Stomach (tissue), 8 donors: ENCODE measurements at regions not wholly inside any gene's neighbourhood (a gene's known extent, or its start where the extent isn't known, plus 50 kb on each side); places are given as distances from the start of the nearest gene placed in this dataset.

Source experiments
- DNase-seq, 2 donors: peaks; one replicate each; pipeline versions ENCODE4 v3.0.0 to v3.0.0-alpha.2; 2013 to 2019
- H3K27ac ChIP-seq, 5 donors: fragments of 200-600 bp in 4 of 5; sonication (generic) in 4 of 5; one replicate each; pipeline ENCODE4 v1.5.1; 2013 to 2019; ENCODE audit warnings: mild to moderate bottlenecking in 1 of 5, moderate library complexity in 1 of 5
- H3K27me3 ChIP-seq, 3 donors: fragments of 200-600 bp; sonication (generic); one replicate each; pipeline ENCODE4 v1.5.1; 2017 to 2019; ENCODE audit warnings: mixed run types in 1 of 3
- H3K36me3 ChIP-seq, 4 donors: fragments of 200-600 bp; sonication (generic); 1 replicate in 3 of 4; 2 replicates in 1 of 4; pipeline ENCODE4 v1.5.1; 2016 to 2019
- H3K4me1 ChIP-seq, 4 donors: fragments of 200-600 bp; sonication (generic); one replicate each; pipeline ENCODE4 v1.5.1; 2016 to 2019
- H3K4me3 ChIP-seq, 4 donors: fragments of 200-600 bp; sonication (generic) in 3 of 4; one replicate each; pipeline ENCODE4 v1.5.1; 2016 to 2019; ENCODE audit warnings: mild to moderate bottlenecking in 1 of 4
- H3K9me3 ChIP-seq, 4 donors: fragments of 200-600 bp; sonication (generic); one replicate each; pipeline ENCODE4 v1.5.1; 2016 to 2019
- EP300 ChIP-seq: sonication (generic); formaldehyde crosslinking; IDR thresholded peaks from one replicate; pipeline ENCODE4 v1.6.1; 2017; ENCODE audit warnings: antibody characterized with exemption
- POLR2A ChIP-seq, 4 donors: fragments of 450-650 bp; IDR thresholded peaks; one replicate each; pipeline ENCODE4 v1.6.1; 2016; ENCODE audit warnings: antibody characterized with exemption in 4 of 4, control low read depth in 2 of 4, mild to moderate bottlenecking in 1 of 4, moderate library complexity in 1 of 4
- POLR2AphosphoS5 ChIP-seq, 3 donors: sonication (generic); formaldehyde crosslinking; IDR thresholded peaks; one replicate each; pipeline ENCODE4 v1.6.1; 2016; ENCODE audit warnings: antibody characterized with exemption in 3 of 3
- WGBS, 5 donors: extraction: QIAGEN DNeasy Blood & Tissue Kit in 3 of 5; methylation state at CpG; one replicate each; pipeline versions ENCODE4 v1.1.5 to v1.1.7; 2013 to 2018; 5-methylcytosine and 5-hydroxymethylcytosine counted together
- intact Hi-C: fragments of 100-400 bp; cut with DNase I; formaldehyde crosslinking; loops from one replicate; pipeline ENCODE4 v1.15.1; 2023; ENCODE audit warnings: low total_unique reads
- TF ChIP-seq, protein P1 (sequence below), 7 experiments: fragments of 450-650 bp in 4 of 7; fragments of 200-600 bp in 3 of 7; sonication (generic) in 3 of 7; IDR thresholded peaks; one replicate each; pipeline ENCODE4 v1.5.1; 2016 to 2019; ENCODE audit warnings: antibody characterized with exemption in 7 of 7, control low read depth in 2 of 7, mild to moderate bottlenecking in 1 of 7
- donor health status: healthy with polysubstance abuse.
- donor health status: Bipolar disorder and iron deficiency.
- donor health status: healthy.

DNA sequence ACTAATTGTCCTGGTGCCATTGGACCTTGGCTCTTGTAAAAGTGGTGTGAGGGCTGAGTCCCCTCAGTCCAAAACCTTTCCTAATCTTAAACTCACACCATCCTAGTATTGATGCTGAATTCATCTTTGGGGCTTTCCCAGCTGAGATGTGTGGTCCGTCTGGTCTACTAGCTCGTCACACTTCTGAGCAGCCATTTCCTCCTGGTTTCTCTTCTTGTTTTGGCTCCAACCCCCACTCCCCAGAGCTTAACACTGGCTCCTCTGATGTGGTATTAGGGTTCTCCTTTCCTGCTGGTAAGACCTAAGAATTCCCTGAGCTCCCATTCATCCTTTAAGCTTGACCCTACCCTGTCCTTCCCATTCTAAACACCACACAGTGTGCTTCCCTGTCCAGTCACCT is 900.6 kb downstream of the VRK1 start:
- WGBS, 5 donors = 62 to 73% (median 68%) methylated on average over 2 of the region's 2 CpGs
- no peaks in the 10 kb centered on the region for H3K4me1 ChIP-seq
- no peak overlapping the region for H3K27ac ChIP-seq
- TF ChIP-seq POLR2A (IDR thresholded peaks at IDR 0.05) (no peak), EP300 (no peak), POLR2AphosphoS5 (IDR thresholded peaks at IDR 0.05) (no peak)
- TF ChIP-seq, protein P1, sequence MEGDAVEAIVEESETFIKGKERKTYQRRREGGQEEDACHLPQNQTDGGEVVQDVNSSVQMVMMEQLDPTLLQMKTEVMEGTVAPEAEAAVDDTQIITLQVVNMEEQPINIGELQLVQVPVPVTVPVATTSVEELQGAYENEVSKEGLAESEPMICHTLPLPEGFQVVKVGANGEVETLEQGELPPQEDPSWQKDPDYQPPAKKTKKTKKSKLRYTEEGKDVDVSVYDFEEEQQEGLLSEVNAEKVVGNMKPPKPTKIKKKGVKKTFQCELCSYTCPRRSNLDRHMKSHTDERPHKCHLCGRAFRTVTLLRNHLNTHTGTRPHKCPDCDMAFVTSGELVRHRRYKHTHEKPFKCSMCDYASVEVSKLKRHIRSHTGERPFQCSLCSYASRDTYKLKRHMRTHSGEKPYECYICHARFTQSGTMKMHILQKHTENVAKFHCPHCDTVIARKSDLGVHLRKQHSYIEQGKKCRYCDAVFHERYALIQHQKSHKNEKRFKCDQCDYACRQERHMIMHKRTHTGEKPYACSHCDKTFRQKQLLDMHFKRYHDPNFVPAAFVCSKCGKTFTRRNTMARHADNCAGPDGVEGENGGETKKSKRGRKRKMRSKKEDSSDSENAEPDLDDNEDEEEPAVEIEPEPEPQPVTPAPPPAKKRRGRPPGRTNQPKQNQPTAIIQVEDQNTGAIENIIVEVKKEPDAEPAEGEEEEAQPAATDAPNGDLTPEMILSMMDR (IDR thresholded peaks at IDR 0.05) = no peak
- H3K36me3 ChIP-seq = no peaks in the 10 kb centered on the region
- no peak overlapping the region for H3K4me3 ChIP-seq
- no peaks in the 10 kb centered on the region for H3K27me3 ChIP-seq
- intact Hi-C loops = no loop called here
- peak in 1 of 2 donors; percentile 14 for DNase-seq
- peaks cover 0 to 14% (median 4%) of the 10 kb centered on the region in 4 donors for H3K9me3 ChIP-seq

DNA sequence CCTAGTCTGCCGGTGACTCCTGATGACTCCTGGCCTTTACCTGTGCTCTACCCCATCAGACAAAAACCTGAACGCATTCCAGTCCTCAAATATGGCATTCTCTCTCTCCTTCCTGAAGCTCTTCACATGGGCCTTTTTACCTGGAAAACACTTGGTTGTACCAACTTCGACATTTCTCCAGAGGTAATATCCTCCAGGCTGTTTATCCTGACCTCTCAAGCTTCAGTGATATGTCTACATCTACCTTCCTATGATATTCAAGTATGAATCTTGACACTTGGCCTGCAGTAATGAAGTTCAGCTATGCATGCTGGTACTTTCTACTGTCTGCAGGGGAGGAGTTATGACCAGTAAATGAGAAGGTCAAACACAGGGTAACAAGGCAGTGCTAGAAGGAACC is 901.8 kb downstream of the VRK1 start:
- H3K27me3 ChIP-seq = no peaks in the 10 kb centered on the region
- WGBS, 5 donors = 59 to 76% (median 68%) methylated on average over 3 of the region's 3 CpGs
- no peak overlapping the region for H3K4me3 ChIP-seq
- H3K4me1 ChIP-seq = no peaks in the 10 kb centered on the region
- H3K9me3 ChIP-seq = peaks cover 0 to 14% (median 4%) of the 10 kb centered on the region in 4 donors
- H3K36me3 ChIP-seq = no peaks in the 10 kb centered on the region
- intact Hi-C loops = no loop called here
- no peak for DNase-seq
- no peak overlapping the region for H3K27ac ChIP-seq
- TF ChIP-seq, protein P1 (IDR thresholded peaks at IDR 0.05) = no peak
- TF ChIP-seq POLR2AphosphoS5 (IDR thresholded peaks at IDR 0.05) (no peak), POLR2A (IDR thresholded peaks at IDR 0.05) (no peak), EP300 (no peak)

DNA sequence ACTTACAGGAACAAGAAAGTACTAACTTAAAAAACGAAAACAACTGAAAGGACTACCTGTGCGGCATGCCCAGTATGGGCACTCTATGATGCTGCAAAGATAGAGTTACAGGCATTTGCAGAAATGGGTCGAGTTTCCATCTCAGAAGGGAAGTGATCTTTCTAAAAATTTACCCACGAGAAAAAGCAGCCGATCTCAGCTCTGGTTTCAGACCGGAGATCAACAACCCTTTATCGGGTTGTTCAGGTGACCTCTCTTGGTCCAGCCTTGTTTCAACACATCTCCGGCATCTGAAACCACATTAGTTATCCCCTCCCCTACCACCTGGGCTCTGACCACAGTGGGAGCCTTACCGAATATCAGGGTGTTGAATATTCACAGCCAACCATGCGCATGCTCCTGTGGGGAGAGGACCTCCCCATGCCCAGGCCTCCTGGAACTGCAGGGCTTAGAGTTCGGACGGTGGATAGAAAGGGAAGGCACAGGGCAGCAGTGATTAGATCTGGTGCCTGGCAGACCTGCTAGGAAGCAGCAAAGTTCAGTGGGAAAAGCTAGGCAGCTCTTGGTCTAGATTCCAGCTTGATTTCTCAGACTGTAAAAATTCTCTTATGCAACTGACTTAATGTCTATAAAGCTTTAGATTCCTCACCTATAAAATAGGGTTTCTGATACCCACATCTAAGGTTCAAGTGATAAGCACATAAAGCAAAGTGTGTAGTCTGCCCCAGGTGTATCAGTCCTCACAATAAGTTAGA is 906.0 kb downstream of the VRK1 start:
- H3K36me3 ChIP-seq = no peaks in the 10 kb centered on the region
- no peaks in the 10 kb centered on the region for H3K27me3 ChIP-seq
- DNase-seq = peak in 1 of 2 donors; percentile 5
- H3K9me3 ChIP-seq = peaks cover 0 to 14% (median 4%) of the 10 kb centered on the region in 4 donors
- TF ChIP-seq EP300 (no peak), POLR2A (IDR thresholded peaks at IDR 0.05) (no peak), POLR2AphosphoS5 (IDR thresholded peaks at IDR 0.05) (no peak)
- TF ChIP-seq, protein P1 (IDR thresholded peaks at IDR 0.05) = no peak
- no peaks in the 10 kb centered on the region for H3K4me1 ChIP-seq
- no peak overlapping the region for H3K4me3 ChIP-seq
- 46 to 64% (median 51%) methylated on average over 12 of the region's 12 CpGs for WGBS, 5 donors
- H3K27ac ChIP-seq = no peak overlapping the region
- intact Hi-C loops = no loop called here

DNA sequence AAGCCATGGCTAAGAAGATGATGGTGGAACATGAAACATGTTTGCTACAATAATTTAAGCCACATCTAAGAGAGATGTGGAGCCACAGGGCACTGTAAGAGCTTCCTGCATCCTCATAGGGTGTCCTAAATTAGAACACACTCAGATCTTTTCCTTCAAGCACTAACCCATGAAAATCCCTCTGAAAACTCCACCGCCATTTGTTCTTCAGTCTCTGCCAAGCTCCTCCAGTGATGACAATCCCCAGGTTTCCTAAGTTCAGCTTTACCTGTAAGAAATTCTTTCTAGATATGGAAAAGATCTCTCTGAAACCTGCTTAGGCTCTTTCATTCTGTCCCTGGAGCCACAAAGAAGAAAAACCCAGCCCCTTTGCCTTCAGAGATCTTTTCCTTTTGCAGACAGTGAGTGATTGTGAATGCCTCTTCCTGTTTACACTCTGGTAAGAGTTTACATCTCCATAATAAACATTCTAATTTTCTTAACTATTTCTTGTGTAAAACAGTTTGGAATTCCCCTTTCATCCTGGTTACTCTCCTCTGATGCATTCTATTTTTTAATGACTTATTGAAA is 907.2 kb downstream of the VRK1 start:
- Histone ChIP-seq H3K4me3 (no peak overlapping the region), H3K27me3 (no peaks in the 10 kb centered on the region), H3K36me3 (no peaks in the 10 kb centered on the region), H3K9me3 (peaks cover 0 to 6% (median 0%) of the 10 kb centered on the region in 4 donors), H3K4me1 (no peaks in the 10 kb centered on the region), H3K27ac (peak overlapping the region in 1 of 5 donors; percentile 28)
- no peak for TF ChIP-seq POLR2A (IDR thresholded peaks at IDR 0.05)
- TF ChIP-seq, protein P1 (IDR thresholded peaks at IDR 0.05) = no peak
- no peak for TF ChIP-seq EP300
- TF ChIP-seq POLR2AphosphoS5 (IDR thresholded peaks at IDR 0.05) = no peak
- no peak for DNase-seq
- intact Hi-C loops = no loop called here
- WGBS, 5 donors = 71 to 87% (median 79%) methylated on average over 1 of the region's 1 CpG
